ENCODE measurements at regions not wholly inside any gene's neighbourhood (a gene's known extent, or its start where the extent isn't known, plus 50 kb on each side); places are given as distances from the start of the nearest gene placed in this dataset.

GRCh38 chr2:198440833-198441232, 636.4 kb downstream of the PLCL1 start:
- Mint-ChIP-seq H3K9me3 (no peaks in the 10 kb centered on the region), H3K27me3 (peaks cover 6% of the 10 kb centered on the region), H3K4me3 (no peak overlapping the region), H3K27ac (peak overlapping the region; percentile 44), H3K36me3 (no peaks in the 10 kb centered on the region), H3K4me1 (no peaks in the 10 kb centered on the region)

- Mint-ChIP-seq H3K9me3 (no peaks in the 10 kb centered on the region), H3K27ac (no peak overlapping the region), H3K4me3 (no peak overlapping the region), H3K4me1 (no peaks in the 10 kb centered on the region), H3K27me3 (peaks cover 6% of the 10 kb centered on the region), H3K36me3 (no peaks in the 10 kb centered on the region)
Observed at GRCh38 chr2:198438331-198438730, 633.9 kb downstream of the PLCL1 start.

GRCh38 chr2:198424112-198424511, 619.7 kb downstream of the PLCL1 start:
- Mint-ChIP-seq H3K4me3 (no peak overlapping the region), H3K27ac (no peak overlapping the region), H3K36me3 (no peaks in the 10 kb centered on the region), H3K4me1 (peaks cover 4% of the 10 kb centered on the region), H3K9me3 (no peaks in the 10 kb centered on the region), H3K27me3 (peaks cover 3% of the 10 kb centered on the region)

DNA sequence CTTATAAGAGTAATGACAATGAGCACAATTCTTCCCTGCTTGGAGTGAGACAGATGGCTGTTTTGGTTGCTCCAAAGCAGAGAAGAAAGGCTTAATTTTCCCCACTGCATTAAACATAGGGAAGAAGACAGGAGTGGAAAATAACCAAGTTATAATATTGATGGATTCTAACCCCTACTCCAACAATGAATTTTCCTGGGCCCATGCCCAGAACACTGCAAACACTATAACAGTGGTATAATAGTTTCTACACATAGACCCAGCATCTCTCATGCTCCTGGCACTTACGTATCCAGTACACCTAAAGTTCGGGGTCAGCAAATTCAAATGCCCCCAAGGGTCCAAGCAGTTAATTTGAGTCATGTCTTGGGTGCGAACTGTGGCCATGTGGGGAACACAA, 613.4 kb downstream of the PLCL1 start:
- Mint-ChIP-seq H3K27me3 (peaks cover 3% of the 10 kb centered on the region), H3K4me3 (no peak overlapping the region), H3K4me1 (no peaks in the 10 kb centered on the region), H3K36me3 (no peaks in the 10 kb centered on the region), H3K27ac (no peak overlapping the region), H3K9me3 (no peaks in the 10 kb centered on the region)

- no peaks in the 10 kb centered on the region for H3K9me3 Mint-ChIP-seq
- H3K4me1 Mint-ChIP-seq, result no peaks in the 10 kb centered on the region
Observed at GRCh38 chr2:198414976-198415375, 610.6 kb downstream of the PLCL1 start.

GRCh38 chr2:198411936-198412335, 607.5 kb downstream of the PLCL1 start:
- Mint-ChIP-seq H3K4me3 (no peak overlapping the region), H3K27me3 (peaks cover 3% of the 10 kb centered on the region), H3K4me1 (no peaks in the 10 kb centered on the region), H3K27ac (no peak overlapping the region), H3K36me3 (no peaks in the 10 kb centered on the region), H3K9me3 (no peaks in the 10 kb centered on the region)

More at GRCh38 chr2:198414976-198415375, 610.6 kb downstream of the PLCL1 start:
- H3K4me3 Mint-ChIP-seq, result no peak overlapping the region
- H3K27me3 Mint-ChIP-seq, result no peaks in the 10 kb centered on the region
- no peak overlapping the region for H3K27ac Mint-ChIP-seq
- H3K36me3 Mint-ChIP-seq, result no peaks in the 10 kb centered on the region

DNA sequence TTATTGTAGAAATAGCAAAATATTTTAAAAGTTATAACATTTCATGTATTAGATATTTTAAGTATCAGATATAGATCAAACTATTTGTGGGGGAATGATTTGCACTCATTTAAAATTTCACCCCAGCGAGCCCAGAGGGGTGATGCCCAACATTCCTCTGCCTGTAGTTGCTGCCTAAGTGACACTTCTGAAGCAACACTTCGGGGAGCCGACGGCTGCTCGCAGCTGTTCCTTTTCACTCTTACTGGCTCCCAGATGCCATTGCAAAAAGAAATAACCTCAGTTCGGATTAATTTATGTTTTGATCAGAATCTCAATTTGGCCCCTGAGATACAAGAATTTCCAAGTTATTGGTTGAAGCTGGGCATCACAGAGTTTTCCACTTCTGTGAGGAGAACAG, 603.8 kb downstream of the PLCL1 start:
- Mint-ChIP-seq H3K36me3 (no peaks in the 10 kb centered on the region), H3K4me1 (no peaks in the 10 kb centered on the region), H3K9me3 (no peaks in the 10 kb centered on the region), H3K27ac (no peak overlapping the region), H3K4me3 (no peak overlapping the region), H3K27me3 (peaks cover 9% of the 10 kb centered on the region)

GRCh38 chr2:198405311-198405710, 600.9 kb downstream of the PLCL1 start:
- H3K4me3 Mint-ChIP-seq, result no peak overlapping the region
- no peaks in the 10 kb centered on the region for H3K4me1 Mint-ChIP-seq
- no peaks in the 10 kb centered on the region for H3K9me3 Mint-ChIP-seq
- no peaks in the 10 kb centered on the region for H3K36me3 Mint-ChIP-seq
- no peak overlapping the region for H3K27ac Mint-ChIP-seq
- H3K27me3 Mint-ChIP-seq, result peaks cover 9% of the 10 kb centered on the region

GRCh38 chr2:198401644-198402043, 597.3 kb downstream of the PLCL1 start:
- no peak overlapping the region for H3K27ac Mint-ChIP-seq
- H3K4me1 Mint-ChIP-seq, result no peaks in the 10 kb centered on the region
- peaks cover 5% of the 10 kb centered on the region for H3K9me3 Mint-ChIP-seq
- no peak overlapping the region for H3K4me3 Mint-ChIP-seq
- H3K27me3 Mint-ChIP-seq, result peaks cover 11% of the 10 kb centered on the region
- H3K36me3 Mint-ChIP-seq, result no peaks in the 10 kb centered on the region

- no peak overlapping the region for H3K27ac Mint-ChIP-seq
- no peak overlapping the region for H3K4me3 Mint-ChIP-seq
- no peaks in the 10 kb centered on the region for H3K4me1 Mint-ChIP-seq
- H3K27me3 Mint-ChIP-seq, result peaks cover 11% of the 10 kb centered on the region
- H3K9me3 Mint-ChIP-seq, result peaks cover 5% of the 10 kb centered on the region
- H3K36me3 Mint-ChIP-seq, result no peaks in the 10 kb centered on the region
Observed at GRCh38 chr2:198400999-198401398, 596.6 kb downstream of the PLCL1 start.

- H3K4me3 Mint-ChIP-seq, result no peak overlapping the region
- H3K36me3 Mint-ChIP-seq, result no peaks in the 10 kb centered on the region
- peaks cover 17% of the 10 kb centered on the region for H3K27me3 Mint-ChIP-seq
- H3K9me3 Mint-ChIP-seq, result peaks cover 5% of the 10 kb centered on the region
- no peaks in the 10 kb centered on the region for H3K4me1 Mint-ChIP-seq
- no peak overlapping the region for H3K27ac Mint-ChIP-seq
Observed at GRCh38 chr2:198394208-198394607, 589.8 kb downstream of the PLCL1 start.

DNA sequence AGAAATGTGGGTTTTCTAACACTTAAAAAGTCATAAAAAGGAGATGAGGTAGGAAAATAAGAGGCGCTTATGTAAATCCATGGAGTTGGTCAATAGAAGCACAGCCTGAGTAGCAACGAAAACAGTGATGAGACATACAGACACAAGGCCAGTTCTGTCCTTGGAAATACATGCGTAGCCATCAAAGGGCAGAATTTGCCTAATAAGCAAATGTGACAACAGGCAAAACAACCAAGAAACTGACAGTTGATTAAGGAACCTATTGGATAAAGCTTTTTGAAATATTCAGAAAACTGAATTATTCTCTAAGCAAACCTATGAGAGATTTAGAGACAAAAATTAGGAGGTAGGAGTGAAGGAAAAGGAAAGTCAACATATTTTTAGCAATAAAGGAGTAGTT, 586.3 kb downstream of the PLCL1 start:
- H3K4me1 Mint-ChIP-seq, result no peaks in the 10 kb centered on the region
- H3K36me3 Mint-ChIP-seq, result no peaks in the 10 kb centered on the region
- H3K27ac Mint-ChIP-seq, result no peak overlapping the region
- peaks cover 18% of the 10 kb centered on the region for H3K27me3 Mint-ChIP-seq
- no peaks in the 10 kb centered on the region for H3K9me3 Mint-ChIP-seq
- H3K4me3 Mint-ChIP-seq, result no peak overlapping the region

GRCh38 chr2:198387677-198388076, 583.3 kb downstream of the PLCL1 start:
- no peaks in the 10 kb centered on the region for H3K4me1 Mint-ChIP-seq
- H3K9me3 Mint-ChIP-seq, result no peaks in the 10 kb centered on the region
- no peak overlapping the region for H3K27ac Mint-ChIP-seq

GRCh38 chr2:198385856-198386255, 581.5 kb downstream of the PLCL1 start:
- Mint-ChIP-seq H3K4me1 (no peaks in the 10 kb centered on the region), H3K9me3 (no peaks in the 10 kb centered on the region), H3K36me3 (no peaks in the 10 kb centered on the region)

More at GRCh38 chr2:198387677-198388076, 583.3 kb downstream of the PLCL1 start:
- H3K36me3 Mint-ChIP-seq, result no peaks in the 10 kb centered on the region
- peaks cover 18% of the 10 kb centered on the region for H3K27me3 Mint-ChIP-seq
- no peak overlapping the region for H3K4me3 Mint-ChIP-seq

DNA sequence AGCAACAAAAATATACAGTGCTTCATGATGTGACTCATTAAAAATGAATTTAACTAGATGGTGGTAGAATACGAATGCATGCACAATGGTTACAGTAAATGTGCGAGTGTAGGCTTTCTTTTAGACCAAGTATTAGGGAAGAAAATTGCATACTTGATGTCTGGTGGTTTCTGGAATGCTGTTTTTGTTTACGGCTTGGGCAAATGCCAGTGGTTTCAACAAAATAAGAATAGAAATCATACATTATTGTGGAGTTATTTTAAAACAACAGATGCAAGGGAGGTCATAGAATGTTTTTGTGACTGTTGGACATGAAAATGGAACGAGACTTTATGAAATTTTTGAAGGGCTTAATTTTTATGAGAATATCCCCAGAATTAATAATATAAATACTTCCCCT, 580.9 kb downstream of the PLCL1 start:
- H3K27me3 Mint-ChIP-seq, result peaks cover 21% of the 10 kb centered on the region
- H3K4me3 Mint-ChIP-seq, result no peak overlapping the region
- no peaks in the 10 kb centered on the region for H3K4me1 Mint-ChIP-seq
- H3K27ac Mint-ChIP-seq, result no peak overlapping the region
- H3K36me3 Mint-ChIP-seq, result no peaks in the 10 kb centered on the region
- H3K9me3 Mint-ChIP-seq, result no peaks in the 10 kb centered on the region

More at GRCh38 chr2:198385856-198386255, 581.5 kb downstream of the PLCL1 start:
- no peak overlapping the region for H3K27ac Mint-ChIP-seq
- peaks cover 20% of the 10 kb centered on the region for H3K27me3 Mint-ChIP-seq
- H3K4me3 Mint-ChIP-seq, result no peak overlapping the region

DNA sequence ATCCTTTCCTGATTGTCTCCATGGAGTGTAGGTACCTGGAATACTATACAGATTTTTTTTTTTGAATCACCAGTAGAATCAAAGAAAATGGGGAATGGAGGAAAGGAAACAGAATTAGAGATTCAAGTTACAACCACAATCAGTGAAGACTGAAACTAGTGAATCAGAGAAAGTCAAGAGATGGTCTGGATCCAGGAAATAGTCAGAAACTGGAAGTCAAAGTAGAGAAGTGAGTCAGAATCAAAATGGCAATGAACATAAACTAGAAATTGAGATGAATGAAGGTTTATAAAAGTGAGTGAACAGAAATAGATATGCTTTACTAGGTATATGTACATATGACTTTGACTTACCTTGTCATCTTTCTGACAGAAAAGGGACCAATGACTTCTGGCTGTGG, 579.0 kb downstream of the PLCL1 start:
- H3K27me3 Mint-ChIP-seq, result peaks cover 22% of the 10 kb centered on the region
- no peak overlapping the region for H3K27ac Mint-ChIP-seq
- no peaks in the 10 kb centered on the region for H3K36me3 Mint-ChIP-seq
- H3K4me1 Mint-ChIP-seq, result no peaks in the 10 kb centered on the region
- no peak overlapping the region for H3K4me3 Mint-ChIP-seq
- H3K9me3 Mint-ChIP-seq, result no peaks in the 10 kb centered on the region

GRCh38 chr2:198382811-198383210, 578.4 kb downstream of the PLCL1 start:
- Mint-ChIP-seq H3K36me3 (no peaks in the 10 kb centered on the region), H3K4me3 (no peak overlapping the region), H3K4me1 (no peaks in the 10 kb centered on the region), H3K27ac (no peak overlapping the region), H3K9me3 (no peaks in the 10 kb centered on the region), H3K27me3 (peaks cover 22% of the 10 kb centered on the region)
